Choroid plexus epithelial cell (primary cell): ENCODE measurements at regions not wholly inside any gene's neighbourhood (a gene's known extent, or its start where the extent isn't known, plus 50 kb on each side); places are given as distances from the start of the nearest gene placed in this dataset.

Experiments used
- DNase-seq: peaks from one replicate; pipeline ENCODE4 v3.0.0-alpha.2; 2010; ENCODE audit warnings: low read depth
- H3K4me3 ChIP-seq: 2 replicates; pipeline ENCODE4 v1.5.1; 2011; ENCODE audit warnings: low read depth, mild to moderate bottlenecking, control low read depth, low read length, moderate library complexity
- TF ChIP-seq, protein P1 (sequence below): conservative IDR thresholded peaks from 2 replicates; pipeline ENCODE4 v1.5.1; 2011; ENCODE audit warnings: low read depth, mild to moderate bottlenecking, control low read depth, inconsistent platforms, low read length, moderate library complexity

DNA sequence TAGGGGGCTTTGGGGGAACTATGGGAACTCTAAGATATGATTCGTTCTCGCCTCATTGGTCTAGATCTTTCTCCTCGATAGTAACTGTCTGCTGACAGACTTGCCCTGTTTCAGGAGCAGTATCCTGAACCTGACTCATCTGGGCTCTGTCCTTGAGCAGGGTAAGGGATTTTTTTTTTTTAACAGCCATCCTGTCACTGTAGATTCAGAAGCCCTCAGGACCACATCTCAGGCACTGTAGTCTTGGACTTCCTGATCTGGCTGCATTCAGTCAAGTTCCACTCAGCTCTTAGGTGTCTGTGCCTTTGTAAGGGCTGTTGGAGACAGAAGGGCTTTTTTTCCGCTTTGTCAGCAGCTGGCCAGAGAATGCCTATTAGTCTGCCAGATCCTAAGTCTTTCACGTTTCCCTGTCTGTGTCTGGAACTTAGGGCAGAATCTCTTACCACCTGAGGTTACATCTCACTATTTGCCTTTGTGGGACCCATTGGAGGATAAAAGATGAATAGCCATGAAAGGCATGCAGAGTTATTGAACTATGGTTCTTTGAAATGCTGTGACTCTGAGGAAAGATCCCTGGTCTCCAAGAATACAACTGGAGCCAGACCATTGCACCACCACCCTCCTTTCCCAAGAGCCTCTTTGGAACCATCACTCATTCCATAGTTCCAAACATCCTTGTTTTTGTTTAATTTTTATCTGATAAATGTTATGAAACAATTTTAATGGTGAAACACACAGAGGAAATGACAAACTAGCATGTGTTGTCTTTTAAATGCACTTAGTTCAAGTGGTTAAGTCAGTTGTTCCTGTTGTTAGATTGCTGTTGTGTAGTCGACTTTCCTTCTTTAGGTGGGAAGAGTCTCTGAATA is 49.7 kb upstream of the MACF1 start:
- TF ChIP-seq, protein P1, sequence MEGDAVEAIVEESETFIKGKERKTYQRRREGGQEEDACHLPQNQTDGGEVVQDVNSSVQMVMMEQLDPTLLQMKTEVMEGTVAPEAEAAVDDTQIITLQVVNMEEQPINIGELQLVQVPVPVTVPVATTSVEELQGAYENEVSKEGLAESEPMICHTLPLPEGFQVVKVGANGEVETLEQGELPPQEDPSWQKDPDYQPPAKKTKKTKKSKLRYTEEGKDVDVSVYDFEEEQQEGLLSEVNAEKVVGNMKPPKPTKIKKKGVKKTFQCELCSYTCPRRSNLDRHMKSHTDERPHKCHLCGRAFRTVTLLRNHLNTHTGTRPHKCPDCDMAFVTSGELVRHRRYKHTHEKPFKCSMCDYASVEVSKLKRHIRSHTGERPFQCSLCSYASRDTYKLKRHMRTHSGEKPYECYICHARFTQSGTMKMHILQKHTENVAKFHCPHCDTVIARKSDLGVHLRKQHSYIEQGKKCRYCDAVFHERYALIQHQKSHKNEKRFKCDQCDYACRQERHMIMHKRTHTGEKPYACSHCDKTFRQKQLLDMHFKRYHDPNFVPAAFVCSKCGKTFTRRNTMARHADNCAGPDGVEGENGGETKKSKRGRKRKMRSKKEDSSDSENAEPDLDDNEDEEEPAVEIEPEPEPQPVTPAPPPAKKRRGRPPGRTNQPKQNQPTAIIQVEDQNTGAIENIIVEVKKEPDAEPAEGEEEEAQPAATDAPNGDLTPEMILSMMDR: no peak
- DNase-seq: peak; percentile 84
- H3K4me3 ChIP-seq: no peak overlapping the region
